Peyer's patch (tissue), 4 donors: ENCODE measurements at regions not wholly inside any gene's neighbourhood (a gene's known extent, or its start where the extent isn't known, plus 50 kb on each side); places are given as distances from the start of the nearest gene placed in this dataset.

Experiments
- CTCF ChIP-seq, 6 experiments: fragments of 450-650 bp in 4 of 6; fragments of 200-600 bp in 2 of 6; sonication (generic) in 1 of 6; IDR thresholded peaks; one replicate each; pipeline ENCODE4 v1.5.1; 2017 to 2019; ENCODE audit warnings: antibody characterized with exemption in 6 of 6, mild to moderate bottlenecking in 3 of 6, moderate library complexity in 1 of 6
- POLR2A ChIP-seq, 2 donors: fragments of 450-650 bp; IDR thresholded peaks; one replicate each; pipeline ENCODE4 v1.5.1; 2017; ENCODE audit warnings: antibody characterized with exemption in 2 of 2, mild to moderate bottlenecking in 2 of 2, moderate library complexity in 2 of 2

DNA sequence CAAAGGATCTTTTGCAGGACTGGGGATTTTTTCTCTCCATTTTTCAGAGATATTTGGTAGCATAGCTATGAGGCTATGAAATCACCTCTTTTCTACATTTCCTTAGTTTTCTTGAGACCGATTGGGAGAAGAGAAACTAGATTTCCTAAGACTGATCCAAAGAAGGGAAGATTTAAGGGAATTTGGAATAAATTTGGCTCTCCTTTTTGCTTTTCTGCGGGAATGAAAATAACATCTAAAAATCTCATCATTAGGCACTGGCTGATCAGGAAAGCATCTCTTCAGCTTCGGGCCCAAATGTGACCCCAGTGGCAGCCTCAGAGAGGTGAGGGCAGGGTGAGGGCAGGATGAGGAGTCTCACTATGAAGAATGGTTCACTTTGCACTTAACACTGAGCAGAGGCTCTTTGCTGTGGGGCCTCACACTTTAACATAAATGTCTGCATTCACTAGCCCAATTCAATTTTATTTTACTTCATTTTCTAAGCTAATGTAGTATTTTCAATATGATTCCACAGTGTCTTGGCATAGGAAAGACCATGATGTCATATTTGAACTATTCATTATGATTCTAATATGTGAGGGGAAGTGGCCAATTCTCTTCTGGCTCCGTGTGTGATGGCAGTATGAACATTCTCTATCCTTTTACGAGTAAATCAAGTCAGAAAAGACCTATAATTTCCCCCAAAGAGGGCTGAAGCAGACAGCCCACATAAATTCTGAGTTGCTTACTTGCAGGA, 193.2 kb downstream of the MEX3B start:
- TF ChIP-seq CTCF (IDR thresholded peaks at IDR 0.05) (no peak), POLR2A (IDR thresholded peaks at IDR 0.05) (no peak)
